ENCODE measurements at regions not wholly inside any gene's neighbourhood (a gene's known extent, or its start where the extent isn't known, plus 50 kb on each side); places are given as distances from the start of the nearest gene placed in this dataset.

GRCh38 chr1:237972186-237972585 lies 81.5 kb upstream of the ZP4 start:
- Histone ChIP-seq H3K27ac (ENCODE audit: low read depth in 1 of 2, low read length in 2 of 2) (no peak overlapping the region), H3K27me3 (ENCODE audit: control insufficient read depth in 4 of 4, insufficient read depth in 4 of 4, low read length in 3 of 4) (no peaks in the 10 kb centered on the region), H3K9ac (ENCODE audit: low read depth in 1 of 2, low read length in 2 of 2) (no peak overlapping the region), H3K4me3 (ENCODE audit: low read depth in 1 of 3, low read length in 3 of 3) (no peak overlapping the region), H3K9me3 (ENCODE audit: control insufficient read depth in 4 of 4, low read length in 3 of 4) (no peaks in the 10 kb centered on the region), H3K36me3 (ENCODE audit: control insufficient read depth in 4 of 4, insufficient read depth in 3 of 4, low read depth in 1 of 4, low read length in 3 of 4) (no peaks in the 10 kb centered on the region), H3K4me1 (ENCODE audit: control insufficient read depth in 4 of 4, insufficient read depth in 4 of 4, low read length in 3 of 4) (no peaks in the 10 kb centered on the region)
- no peak for DNase-seq (ENCODE audit: low spot score)
- whole genome bisulfite sequencing: 80% methylated on average over 4 of the region's 4 CpGs
- no peak for TF ChIP-seq JUND (IDR thresholded peaks at IDR 0.05)
- TF ChIP-seq ZBTB33 (IDR thresholded peaks at IDR 0.05): no peak
- no peak for TF ChIP-seq TAF1 (conservative IDR thresholded peaks at IDR 0.05)
- TF ChIP-seq, protein P1, sequence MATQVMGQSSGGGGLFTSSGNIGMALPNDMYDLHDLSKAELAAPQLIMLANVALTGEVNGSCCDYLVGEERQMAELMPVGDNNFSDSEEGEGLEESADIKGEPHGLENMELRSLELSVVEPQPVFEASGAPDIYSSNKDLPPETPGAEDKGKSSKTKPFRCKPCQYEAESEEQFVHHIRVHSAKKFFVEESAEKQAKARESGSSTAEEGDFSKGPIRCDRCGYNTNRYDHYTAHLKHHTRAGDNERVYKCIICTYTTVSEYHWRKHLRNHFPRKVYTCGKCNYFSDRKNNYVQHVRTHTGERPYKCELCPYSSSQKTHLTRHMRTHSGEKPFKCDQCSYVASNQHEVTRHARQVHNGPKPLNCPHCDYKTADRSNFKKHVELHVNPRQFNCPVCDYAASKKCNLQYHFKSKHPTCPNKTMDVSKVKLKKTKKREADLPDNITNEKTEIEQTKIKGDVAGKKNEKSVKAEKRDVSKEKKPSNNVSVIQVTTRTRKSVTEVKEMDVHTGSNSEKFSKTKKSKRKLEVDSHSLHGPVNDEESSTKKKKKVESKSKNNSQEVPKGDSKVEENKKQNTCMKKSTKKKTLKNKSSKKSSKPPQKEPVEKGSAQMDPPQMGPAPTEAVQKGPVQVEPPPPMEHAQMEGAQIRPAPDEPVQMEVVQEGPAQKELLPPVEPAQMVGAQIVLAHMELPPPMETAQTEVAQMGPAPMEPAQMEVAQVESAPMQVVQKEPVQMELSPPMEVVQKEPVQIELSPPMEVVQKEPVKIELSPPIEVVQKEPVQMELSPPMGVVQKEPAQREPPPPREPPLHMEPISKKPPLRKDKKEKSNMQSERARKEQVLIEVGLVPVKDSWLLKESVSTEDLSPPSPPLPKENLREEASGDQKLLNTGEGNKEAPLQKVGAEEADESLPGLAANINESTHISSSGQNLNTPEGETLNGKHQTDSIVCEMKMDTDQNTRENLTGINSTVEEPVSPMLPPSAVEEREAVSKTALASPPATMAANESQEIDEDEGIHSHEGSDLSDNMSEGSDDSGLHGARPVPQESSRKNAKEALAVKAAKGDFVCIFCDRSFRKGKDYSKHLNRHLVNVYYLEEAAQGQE (IDR thresholded peaks at IDR 0.05): no peak
- TF ChIP-seq FOXA1 (IDR thresholded peaks at IDR 0.05): no peak
- TF ChIP-seq EGR1 (IDR thresholded peaks at IDR 0.05; ENCODE audit: low read depth in 2 of 2): no peak
- TF ChIP-seq FOXA2 (IDR thresholded peaks at IDR 0.05): no peak
- TF ChIP-seq, protein P2, sequence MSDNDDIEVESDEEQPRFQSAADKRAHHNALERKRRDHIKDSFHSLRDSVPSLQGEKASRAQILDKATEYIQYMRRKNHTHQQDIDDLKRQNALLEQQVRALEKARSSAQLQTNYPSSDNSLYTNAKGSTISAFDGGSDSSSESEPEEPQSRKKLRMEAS (IDR thresholded peaks at IDR 0.05): no peak
- TF ChIP-seq RAD21 (IDR thresholded peaks at IDR 0.05): no peak
- TF ChIP-seq CTCF (IDR thresholded peaks at IDR 0.05; ENCODE audit: low read depth, low read length, missing input control): no peak
- TF ChIP-seq YY1 (IDR thresholded peaks at IDR 0.05): no peak
- no peak for TF ChIP-seq HNF4G (IDR thresholded peaks at IDR 0.05)
- no peak for TF ChIP-seq GABPA (IDR thresholded peaks at IDR 0.05 in 1 of 2, conservative IDR thresholded peaks at IDR 0.05 in 1 of 2)
- no peak for TF ChIP-seq RXRA (IDR thresholded peaks at IDR 0.05)
- TF ChIP-seq ATF3 (IDR thresholded peaks at IDR 0.05): no peak
- TF ChIP-seq HNF4A (conservative IDR thresholded peaks at IDR 0.05): no peak

GRCh38 chr1:237962985-237963384 lies 72.3 kb upstream of the ZP4 start:
- H3K36me3 ChIP-seq (ENCODE audit: control insufficient read depth in 4 of 4, insufficient read depth in 3 of 4, low read depth in 1 of 4, low read length in 3 of 4): no peaks in the 10 kb centered on the region
- WGBS: 83% methylated on average over 2 of the region's 2 CpGs
- no peak overlapping the region for H3K4me3 ChIP-seq (ENCODE audit: low read depth in 1 of 3, low read length in 3 of 3)
- H3K9me3 ChIP-seq (ENCODE audit: control insufficient read depth in 4 of 4, low read length in 3 of 4): no peaks in the 10 kb centered on the region
- H3K27ac ChIP-seq (ENCODE audit: low read depth in 1 of 2, low read length in 2 of 2): no peak overlapping the region
- H3K4me1 ChIP-seq (ENCODE audit: control insufficient read depth in 4 of 4, insufficient read depth in 4 of 4, low read length in 3 of 4): no peaks in the 10 kb centered on the region
- no peak overlapping the region for H3K9ac ChIP-seq (ENCODE audit: low read depth in 1 of 2, low read length in 2 of 2)
- DNase-seq (ENCODE audit: low spot score): no peak
- no peaks in the 10 kb centered on the region for H3K27me3 ChIP-seq (ENCODE audit: control insufficient read depth in 4 of 4, insufficient read depth in 4 of 4, low read length in 3 of 4)
- TF ChIP-seq RAD21 (IDR thresholded peaks at IDR 0.05) (no peak), HNF4A (conservative IDR thresholded peaks at IDR 0.05) (no peak), CTCF (IDR thresholded peaks at IDR 0.05; ENCODE audit: low read depth, low read length, missing input control) (no peak), NR2F2 (IDR thresholded peaks at IDR 0.05) (no peak), JUND (IDR thresholded peaks at IDR 0.05) (no peak), RXRA (IDR thresholded peaks at IDR 0.05) (no peak)
- TF ChIP-seq, protein P1 (IDR thresholded peaks at IDR 0.05): no peak
- TF ChIP-seq, protein P2 (IDR thresholded peaks at IDR 0.05): no peak
